ENCODE measurements at regions not wholly inside any gene's neighbourhood (a gene's known extent, or its start where the extent isn't known, plus 50 kb on each side); places are given as distances from the start of the nearest gene placed in this dataset.

GRCh38 chr1:186615332-186615731 lies 64.9 kb downstream of the PTGS2 start:
- TF ChIP-seq, protein P1, sequence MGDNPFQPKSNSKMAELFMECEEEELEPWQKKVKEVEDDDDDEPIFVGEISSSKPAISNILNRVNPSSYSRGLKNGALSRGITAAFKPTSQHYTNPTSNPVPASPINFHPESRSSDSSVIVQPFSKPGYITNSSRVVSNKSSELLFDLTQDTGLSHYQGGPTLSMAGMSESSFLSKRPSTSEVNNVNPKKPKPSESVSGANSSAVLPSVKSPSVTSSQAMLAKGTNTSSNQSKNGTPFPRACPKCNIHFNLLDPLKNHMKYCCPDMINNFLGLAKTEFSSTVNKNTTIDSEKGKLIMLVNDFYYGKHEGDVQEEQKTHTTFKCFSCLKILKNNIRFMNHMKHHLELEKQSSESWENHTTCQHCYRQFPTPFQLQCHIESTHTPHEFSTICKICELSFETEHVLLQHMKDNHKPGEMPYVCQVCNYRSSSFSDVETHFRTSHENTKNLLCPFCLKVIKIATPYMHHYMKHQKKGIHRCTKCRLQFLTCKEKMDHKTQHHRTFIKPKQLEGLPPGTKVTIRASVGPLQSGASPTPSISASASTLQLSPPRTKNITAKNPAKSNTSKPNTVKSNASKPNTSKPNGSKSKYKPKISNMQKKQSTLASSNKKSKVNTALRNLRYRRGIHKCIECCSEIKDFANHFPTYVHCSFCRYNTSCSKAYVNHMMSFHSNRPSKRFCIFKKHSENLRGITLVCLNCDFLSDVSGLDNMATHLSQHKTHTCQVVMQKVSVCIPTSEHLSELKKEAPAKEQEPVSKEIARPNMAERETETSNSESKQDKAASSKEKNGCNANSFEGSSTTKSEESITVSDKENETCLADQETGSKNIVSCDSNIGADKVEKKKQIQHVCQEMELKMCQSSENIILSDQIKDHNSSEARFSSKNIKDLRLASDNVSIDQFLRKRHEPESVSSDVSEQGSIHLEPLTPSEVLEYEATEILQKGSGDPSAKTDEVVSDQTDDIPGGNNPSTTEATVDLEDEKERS (tag by site-specific recombination; IDR thresholded peaks at IDR 0.05), result no peak
- TF ChIP-seq ZNF677 (tag by site-specific recombination; IDR thresholded peaks at IDR 0.05), result no peak
- no peak for TF ChIP-seq ZNF324 (tag by site-specific recombination; IDR thresholded peaks at IDR 0.05)
- TF ChIP-seq GLIS2 (tag by site-specific recombination; IDR thresholded peaks at IDR 0.05), result no peak
- no peak for TF ChIP-seq ZNF830 (tag by site-specific recombination; IDR thresholded peaks at IDR 0.05; ENCODE audit: low read depth)
- TF ChIP-seq ZNF155 (tag by site-specific recombination; IDR thresholded peaks at IDR 0.05), result no peak
- TF ChIP-seq, protein P2, sequence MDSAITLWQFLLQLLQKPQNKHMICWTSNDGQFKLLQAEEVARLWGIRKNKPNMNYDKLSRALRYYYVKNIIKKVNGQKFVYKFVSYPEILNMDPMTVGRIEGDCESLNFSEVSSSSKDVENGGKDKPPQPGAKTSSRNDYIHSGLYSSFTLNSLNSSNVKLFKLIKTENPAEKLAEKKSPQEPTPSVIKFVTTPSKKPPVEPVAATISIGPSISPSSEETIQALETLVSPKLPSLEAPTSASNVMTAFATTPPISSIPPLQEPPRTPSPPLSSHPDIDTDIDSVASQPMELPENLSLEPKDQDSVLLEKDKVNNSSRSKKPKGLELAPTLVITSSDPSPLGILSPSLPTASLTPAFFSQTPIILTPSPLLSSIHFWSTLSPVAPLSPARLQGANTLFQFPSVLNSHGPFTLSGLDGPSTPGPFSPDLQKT (IDR thresholded peaks at IDR 0.05; ENCODE audit: borderline replicate concordance, low read depth, low read length), result no peak
- no peak for TF ChIP-seq ZNF645 (tag by site-specific recombination; IDR thresholded peaks at IDR 0.05)
- TF ChIP-seq, protein P3, sequence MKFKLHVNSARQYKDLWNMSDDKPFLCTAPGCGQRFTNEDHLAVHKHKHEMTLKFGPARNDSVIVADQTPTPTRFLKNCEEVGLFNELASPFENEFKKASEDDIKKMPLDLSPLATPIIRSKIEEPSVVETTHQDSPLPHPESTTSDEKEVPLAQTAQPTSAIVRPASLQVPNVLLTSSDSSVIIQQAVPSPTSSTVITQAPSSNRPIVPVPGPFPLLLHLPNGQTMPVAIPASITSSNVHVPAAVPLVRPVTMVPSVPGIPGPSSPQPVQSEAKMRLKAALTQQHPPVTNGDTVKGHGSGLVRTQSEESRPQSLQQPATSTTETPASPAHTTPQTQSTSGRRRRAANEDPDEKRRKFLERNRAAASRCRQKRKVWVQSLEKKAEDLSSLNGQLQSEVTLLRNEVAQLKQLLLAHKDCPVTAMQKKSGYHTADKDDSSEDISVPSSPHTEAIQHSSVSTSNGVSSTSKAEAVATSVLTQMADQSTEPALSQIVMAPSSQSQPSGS (tag by site-specific recombination; IDR thresholded peaks at IDR 0.05; ENCODE audit: low read depth), result no peak
- TF ChIP-seq ZEB2 (tag by site-specific recombination; IDR thresholded peaks at IDR 0.05), result no peak
- no peak for TF ChIP-seq ZNF488 (tag by site-specific recombination; IDR thresholded peaks at IDR 0.05)
- TF ChIP-seq, protein P4, sequence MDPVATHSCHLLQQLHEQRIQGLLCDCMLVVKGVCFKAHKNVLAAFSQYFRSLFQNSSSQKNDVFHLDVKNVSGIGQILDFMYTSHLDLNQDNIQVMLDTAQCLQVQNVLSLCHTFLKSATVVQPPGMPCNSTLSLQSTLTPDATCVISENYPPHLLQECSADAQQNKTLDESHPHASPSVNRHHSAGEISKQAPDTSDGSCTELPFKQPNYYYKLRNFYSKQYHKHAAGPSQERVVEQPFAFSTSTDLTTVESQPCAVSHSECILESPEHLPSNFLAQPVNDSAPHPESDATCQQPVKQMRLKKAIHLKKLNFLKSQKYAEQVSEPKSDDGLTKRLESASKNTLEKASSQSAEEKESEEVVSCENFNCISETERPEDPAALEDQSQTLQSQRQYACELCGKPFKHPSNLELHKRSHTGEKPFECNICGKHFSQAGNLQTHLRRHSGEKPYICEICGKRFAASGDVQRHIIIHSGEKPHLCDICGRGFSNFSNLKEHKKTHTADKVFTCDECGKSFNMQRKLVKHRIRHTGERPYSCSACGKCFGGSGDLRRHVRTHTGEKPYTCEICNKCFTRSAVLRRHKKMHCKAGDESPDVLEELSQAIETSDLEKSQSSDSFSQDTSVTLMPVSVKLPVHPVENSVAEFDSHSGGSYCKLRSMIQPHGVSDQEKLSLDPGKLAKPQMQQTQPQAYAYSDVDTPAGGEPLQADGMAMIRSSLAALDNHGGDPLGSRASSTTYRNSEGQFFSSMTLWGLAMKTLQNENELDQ (tag by site-specific recombination; IDR thresholded peaks at IDR 0.05; ENCODE audit: low read depth), result no peak
- no peak for TF ChIP-seq ZNF274 (IDR thresholded peaks at IDR 0.05; ENCODE audit: low read length)
- TF ChIP-seq ZNF274 (tag by site-specific recombination; IDR thresholded peaks at IDR 0.05; ENCODE audit: borderline replicate concordance), result no peak
- TF ChIP-seq, protein P5, sequence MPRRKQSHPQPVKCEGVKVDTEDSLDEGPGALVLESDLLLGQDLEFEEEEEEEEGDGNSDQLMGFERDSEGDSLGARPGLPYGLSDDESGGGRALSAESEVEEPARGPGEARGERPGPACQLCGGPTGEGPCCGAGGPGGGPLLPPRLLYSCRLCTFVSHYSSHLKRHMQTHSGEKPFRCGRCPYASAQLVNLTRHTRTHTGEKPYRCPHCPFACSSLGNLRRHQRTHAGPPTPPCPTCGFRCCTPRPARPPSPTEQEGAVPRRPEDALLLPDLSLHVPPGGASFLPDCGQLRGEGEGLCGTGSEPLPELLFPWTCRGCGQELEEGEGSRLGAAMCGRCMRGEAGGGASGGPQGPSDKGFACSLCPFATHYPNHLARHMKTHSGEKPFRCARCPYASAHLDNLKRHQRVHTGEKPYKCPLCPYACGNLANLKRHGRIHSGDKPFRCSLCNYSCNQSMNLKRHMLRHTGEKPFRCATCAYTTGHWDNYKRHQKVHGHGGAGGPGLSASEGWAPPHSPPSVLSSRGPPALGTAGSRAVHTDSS (tag by site-specific recombination; IDR thresholded peaks at IDR 0.05), result no peak
- no peak for TF ChIP-seq FEZF1 (tag by site-specific recombination; IDR thresholded peaks at IDR 0.05)
- no peak for TF ChIP-seq ZNF514 (tag by site-specific recombination; IDR thresholded peaks at IDR 0.05)
- Histone ChIP-seq H3K9me3 (ENCODE audit: control insufficient read depth, insufficient read depth, low read depth, low read length) (no peaks in the 10 kb centered on the region), H3K4me3 (ENCODE audit: low read depth, low read length) (no peak overlapping the region), H3K27ac (ENCODE audit: extremely low read depth, low read depth, low read length) (no peak overlapping the region), H3K36me3 (ENCODE audit: control insufficient read depth in 2 of 2, insufficient read depth in 1 of 2, low read length in 2 of 2) (no peaks in the 10 kb centered on the region), H3K4me1 (ENCODE audit: control insufficient read depth, insufficient read depth, low read length) (no peaks in the 10 kb centered on the region)
- ChIA-PET CTCF (interaction anchor here (0.5 to 1.0 kb wide), 3 partner anchors 10 to 68 kb away, joined by 3 to 4 read pairs (median 4); no protein-coding TSS in a partner anchor), POLR2A (no interaction called here)

All from HEK293 (cell line).